Esophagus muscularis mucosa (tissue), 4 donors: ENCODE measurements at regions not wholly inside any gene's neighbourhood (a gene's known extent, or its start where the extent isn't known, plus 50 kb on each side); places are given as distances from the start of the nearest gene placed in this dataset.

Experiments used
- CTCF ChIP-seq, 3 experiments: fragments of 200-600 bp in 2 of 3; fragments of 450-650 bp in 1 of 3; sonication (generic) in 2 of 3; IDR thresholded peaks; one replicate each; pipeline ENCODE4 v1.5.1; 2017 to 2019; ENCODE audit warnings: antibody characterized with exemption in 3 of 3, mild to moderate bottlenecking in 2 of 3, moderate library complexity in 1 of 3
- EP300 ChIP-seq: sonication (generic); formaldehyde crosslinking; IDR thresholded peaks from one replicate; pipeline ENCODE4 v1.6.1; 2017; ENCODE audit warnings: antibody characterized with exemption
- POLR2A ChIP-seq: fragments of 450-650 bp; IDR thresholded peaks from one replicate; pipeline ENCODE4 v1.6.1; 2017; ENCODE audit warnings: antibody characterized with exemption, moderate library complexity, mild to moderate bottlenecking, low read depth
- POLR2AphosphoS5 ChIP-seq, 2 donors: sonication (generic); formaldehyde crosslinking; IDR thresholded peaks; one replicate each; pipeline ENCODE4 v1.6.1; 2017; ENCODE audit warnings: antibody characterized with exemption in 2 of 2

GRCh38 chr7:17101207-17101696, 197.2 kb upstream of the AHR start:
- TF ChIP-seq CTCF (IDR thresholded peaks at IDR 0.05) (no peak), POLR2A (no peak), EP300 (no peak), POLR2AphosphoS5 (IDR thresholded peaks at IDR 0.05) (no peak)
